ENCODE measurements at regions not wholly inside any gene's neighbourhood (a gene's known extent, or its start where the extent isn't known, plus 50 kb on each side); places are given as distances from the start of the nearest gene placed in this dataset.

GRCh38 chr16:79950932-79951719, 350.6 kb upstream of the MAF start:
- WGBS, 3 donors: 42 to 48% (median 46%) methylated on average over 3 of the region's 3 CpGs
- no peak for TF ChIP-seq CTCF (IDR thresholded peaks at IDR 0.05)
- Histone ChIP-seq H3K9me3 (no peaks in the 10 kb centered on the region), H3K27me3 (ENCODE audit: insufficient read depth in 3 of 3, low read length in 2 of 3) (no peaks in the 10 kb centered on the region), H3K4me1 (no peaks in the 10 kb centered on the region), H3K36me3 (ENCODE audit: insufficient read depth in 1 of 2, low read depth in 1 of 2) (no peaks in the 10 kb centered on the region), H3K4me3 (no peak overlapping the region), H3K27ac (no peak overlapping the region)
- intact Hi-C loops (cut with DNase I): no loop called here
- DNase-seq: no peak
- no peak for ATAC-seq

- no peak for TF ChIP-seq CTCF (IDR thresholded peaks at IDR 0.05)
- no peak for DNase-seq
- no peak overlapping the region for H3K4me3 ChIP-seq
- no peaks in the 10 kb centered on the region for H3K9me3 ChIP-seq
- H3K4me1 ChIP-seq: no peaks in the 10 kb centered on the region
- H3K27me3 ChIP-seq (ENCODE audit: insufficient read depth in 3 of 3, low read length in 2 of 3): no peaks in the 10 kb centered on the region
- intact Hi-C loops (cut with DNase I): no loop called here
- no peak overlapping the region for H3K27ac ChIP-seq
- H3K36me3 ChIP-seq (ENCODE audit: insufficient read depth in 1 of 2, low read depth in 1 of 2): no peaks in the 10 kb centered on the region
- 83 to 90% (median 86%) methylated on average over 1 of the region's 1 CpG for WGBS, 3 donors
- ATAC-seq: no peak
These were observed 348.9 kb upstream of the MAF start for GRCh38 chr16:79949417-79949816.

GRCh38 chr16:79947771-79948170, 347.2 kb upstream of the MAF start:
- TF ChIP-seq CTCF (IDR thresholded peaks at IDR 0.05): no peak
- ATAC-seq (no peak), DNase-seq (no peak)
- no peaks in the 10 kb centered on the region for H3K36me3 ChIP-seq (ENCODE audit: insufficient read depth in 1 of 2, low read depth in 1 of 2)
- no peaks in the 10 kb centered on the region for H3K9me3 ChIP-seq
- no peaks in the 10 kb centered on the region for H3K4me1 ChIP-seq
- WGBS, 3 donors: 85 to 91% (median 86%) methylated on average over 3 of the region's 3 CpGs
- H3K4me3 ChIP-seq: no peak overlapping the region
- H3K27me3 ChIP-seq (ENCODE audit: insufficient read depth in 3 of 3, low read length in 2 of 3): no peaks in the 10 kb centered on the region
- H3K27ac ChIP-seq: no peak overlapping the region
- intact Hi-C loops (cut with DNase I): no loop called here

- Histone ChIP-seq H3K9me3 (no peaks in the 10 kb centered on the region), H3K4me3 (no peak overlapping the region), H3K27me3 (ENCODE audit: insufficient read depth in 3 of 3, low read length in 2 of 3) (no peaks in the 10 kb centered on the region), H3K4me1 (no peaks in the 10 kb centered on the region), H3K27ac (no peak overlapping the region), H3K36me3 (ENCODE audit: insufficient read depth in 1 of 2, low read depth in 1 of 2) (no peaks in the 10 kb centered on the region)
- WGBS, 3 donors: 90 to 93% (median 91%) methylated on average over 2 of the region's 2 CpGs
- no peak for TF ChIP-seq CTCF (IDR thresholded peaks at IDR 0.05)
- intact Hi-C loops (cut with DNase I): no loop called here
- no peak for ATAC-seq
- DNase-seq: no peak
These were observed 345.7 kb upstream of the MAF start for GRCh38 chr16:79946252-79946651.

GRCh38 chr16:79943736-79944135, 343.2 kb upstream of the MAF start:
- Histone ChIP-seq H3K27me3 (ENCODE audit: insufficient read depth in 3 of 3, low read length in 2 of 3) (no peaks in the 10 kb centered on the region), H3K9me3 (no peaks in the 10 kb centered on the region), H3K4me1 (no peaks in the 10 kb centered on the region), H3K4me3 (no peak overlapping the region), H3K36me3 (ENCODE audit: insufficient read depth in 1 of 2, low read depth in 1 of 2) (no peaks in the 10 kb centered on the region), H3K27ac (no peak overlapping the region)
- ATAC-seq (no peak), DNase-seq (no peak)
- WGBS, 3 donors: 59 to 62% (median 60%) methylated on average over 3 of the region's 3 CpGs
- intact Hi-C loops (cut with DNase I): no loop called here
- TF ChIP-seq CTCF (IDR thresholded peaks at IDR 0.05): no peak
